OCI-LY7 (cell line): ENCODE measurements at regions not wholly inside any gene's neighbourhood (a gene's known extent, or its start where the extent isn't known, plus 50 kb on each side); places are given as distances from the start of the nearest gene placed in this dataset.

Experiments used
- CTCF ChIP-seq: fragments of 200-600 bp; sonication (generic); conservative IDR thresholded peaks from 2 replicates; pipeline ENCODE4 v1.5.1; 2014; ENCODE audit warnings: mild to moderate bottlenecking, antibody characterized with exemption, low read length, moderate library complexity, mixed read lengths
- EZH2phosphoT487 ChIP-seq: fragments of 200-600 bp; sonication (generic); IDR thresholded peaks from 2 replicates; pipeline ENCODE4 v1.6.1; 2018; ENCODE audit warnings: low read depth, borderline replicate concordance, mild to moderate bottlenecking, mixed run types, antibody characterized with exemption, low read length, moderate library complexity, mixed read lengths

- TF ChIP-seq CTCF = no peak
- no peak for TF ChIP-seq EZH2phosphoT487
Observed at GRCh38 chr5:60014331-60014730, 120.8 kb upstream of the PDE4D start.
